RWPE1 (cell line): ENCODE measurements at regions not wholly inside any gene's neighbourhood (a gene's known extent, or its start where the extent isn't known, plus 50 kb on each side); places are given as distances from the start of the nearest gene placed in this dataset.

Source experiments
- CTCF ChIA-PET: fragments of 350-600 bp; sonication (Branson Sonifier 250); formaldehyde crosslinking; extraction: SDS; loops from one replicate; lab custom pipeline; 2021; lab: Yijun Ruan, JAX
- POLR2A ChIA-PET: fragments of 400-600 bp; formaldehyde crosslinking; extraction: SDS; loops from one replicate; lab custom pipeline; 2020; ENCODE audit warnings: antibody characterized with exemption; ENCODE audit not compliant: low non-redundant PET; lab: Yijun Ruan, JAX
- DNase-seq: peaks from one replicate; pipeline ENCODE4 v3.0.0; 2012; ENCODE audit warnings: low spot score
- H3K27ac ChIP-seq: fragments of 450-650 bp; 2 replicates; pipeline ENCODE4 v1.5.1; 2017
- TF ChIP-seq, protein P1 (sequence below): fragments of 450-650 bp; conservative IDR thresholded peaks from 2 replicates; pipeline ENCODE4 v1.5.1; 2017; ENCODE audit warnings: low read depth, mild to moderate bottlenecking

DNA sequence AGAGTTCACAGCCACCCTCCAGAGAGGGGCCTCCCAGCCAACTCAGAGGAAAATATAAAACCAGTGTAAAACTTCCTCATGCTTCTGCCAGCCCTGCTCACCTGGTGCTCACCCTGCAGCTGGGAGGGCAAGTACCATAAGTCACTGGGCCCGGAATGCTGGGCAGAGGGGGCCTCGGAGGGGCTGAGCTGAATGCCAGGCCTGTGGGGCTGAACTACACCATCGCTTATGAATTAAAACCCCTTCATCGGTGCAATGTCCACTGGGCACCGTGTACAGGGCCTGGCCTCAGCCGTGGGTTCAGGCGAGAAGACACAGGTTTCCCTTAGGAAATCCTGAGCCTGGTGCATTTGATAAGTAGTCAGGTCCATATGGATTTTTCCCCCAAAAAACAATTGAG lies 828.6 kb downstream of the TBC1D22A start:
- no peak overlapping the region for H3K27ac ChIP-seq
- DNase-seq: no peak
- ChIA-PET POLR2A (no interaction called here), CTCF (no interaction called here)
- TF ChIP-seq, protein P1, sequence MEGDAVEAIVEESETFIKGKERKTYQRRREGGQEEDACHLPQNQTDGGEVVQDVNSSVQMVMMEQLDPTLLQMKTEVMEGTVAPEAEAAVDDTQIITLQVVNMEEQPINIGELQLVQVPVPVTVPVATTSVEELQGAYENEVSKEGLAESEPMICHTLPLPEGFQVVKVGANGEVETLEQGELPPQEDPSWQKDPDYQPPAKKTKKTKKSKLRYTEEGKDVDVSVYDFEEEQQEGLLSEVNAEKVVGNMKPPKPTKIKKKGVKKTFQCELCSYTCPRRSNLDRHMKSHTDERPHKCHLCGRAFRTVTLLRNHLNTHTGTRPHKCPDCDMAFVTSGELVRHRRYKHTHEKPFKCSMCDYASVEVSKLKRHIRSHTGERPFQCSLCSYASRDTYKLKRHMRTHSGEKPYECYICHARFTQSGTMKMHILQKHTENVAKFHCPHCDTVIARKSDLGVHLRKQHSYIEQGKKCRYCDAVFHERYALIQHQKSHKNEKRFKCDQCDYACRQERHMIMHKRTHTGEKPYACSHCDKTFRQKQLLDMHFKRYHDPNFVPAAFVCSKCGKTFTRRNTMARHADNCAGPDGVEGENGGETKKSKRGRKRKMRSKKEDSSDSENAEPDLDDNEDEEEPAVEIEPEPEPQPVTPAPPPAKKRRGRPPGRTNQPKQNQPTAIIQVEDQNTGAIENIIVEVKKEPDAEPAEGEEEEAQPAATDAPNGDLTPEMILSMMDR: no peak

GRCh38 chr22:47589271-47590250 lies 827.1 kb downstream of the TBC1D22A start:
- POLR2A ChIA-PET: no interaction called here
- TF ChIP-seq, protein P1: no peak
- no peak for DNase-seq
- H3K27ac ChIP-seq: no peak overlapping the region
- CTCF ChIA-PET: no interaction called here

DNA sequence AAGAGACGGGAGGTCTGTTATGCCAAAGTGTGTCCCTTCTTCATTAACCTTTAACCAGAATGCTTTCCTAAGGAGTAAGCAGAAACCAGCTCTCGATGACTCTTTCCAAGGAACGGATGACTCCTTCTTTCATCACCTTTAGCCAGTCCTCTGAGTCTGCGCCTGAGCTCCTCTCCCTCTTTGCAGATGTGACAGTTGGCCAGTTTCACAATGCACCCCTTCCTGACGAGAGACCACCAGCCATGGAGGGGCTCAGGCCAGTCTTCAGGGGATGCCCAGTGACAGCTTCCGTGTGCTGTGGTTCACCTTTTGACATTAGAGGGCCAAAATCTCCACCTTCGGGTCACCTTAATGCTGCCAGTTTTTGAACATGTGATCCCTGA lies 826.1 kb downstream of the TBC1D22A start:
- ChIA-PET POLR2A (no interaction called here), CTCF (no interaction called here)
- TF ChIP-seq, protein P1: no peak
- no peak overlapping the region for H3K27ac ChIP-seq
- DNase-seq: no peak

DNA sequence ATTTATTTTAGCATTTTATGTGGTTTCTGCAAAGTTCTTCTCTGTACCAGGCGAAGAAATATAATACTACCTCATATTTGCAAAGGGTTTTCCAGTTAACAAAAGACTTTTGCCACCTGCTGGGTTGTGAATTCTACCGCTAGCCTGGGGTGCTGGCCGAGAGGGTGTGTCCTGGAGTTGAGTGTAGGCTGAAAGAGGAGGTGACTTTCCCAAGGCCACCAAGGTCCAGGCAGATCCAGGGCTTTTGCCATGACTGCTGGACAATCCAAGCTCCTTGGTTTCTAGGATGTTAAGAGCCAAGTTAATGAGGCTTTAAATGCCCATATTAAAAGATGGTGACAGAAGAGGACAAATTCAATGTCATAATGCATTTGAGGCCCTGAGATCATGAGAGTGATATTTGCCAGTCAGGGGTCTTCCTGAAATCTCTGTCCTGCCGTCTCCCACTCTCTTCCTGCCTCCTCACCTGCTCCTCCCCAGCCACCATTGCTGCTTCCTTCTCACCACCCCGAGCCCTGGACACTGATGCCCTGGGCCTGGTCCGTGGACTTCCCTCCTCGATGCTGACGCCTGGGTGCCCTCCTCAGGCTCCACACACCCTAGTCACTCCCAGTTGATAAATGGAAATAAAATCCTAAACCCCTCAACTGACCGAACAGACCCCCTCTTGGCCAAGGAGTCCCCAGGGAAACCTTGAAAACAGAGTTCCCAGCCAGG lies 825.6 kb downstream of the TBC1D22A start:
- TF ChIP-seq, protein P1: no peak
- CTCF ChIA-PET: no interaction called here
- no peak for DNase-seq
- no peak overlapping the region for H3K27ac ChIP-seq
- POLR2A ChIA-PET: no interaction called here

GRCh38 chr22:47587361-47587760 lies 824.9 kb downstream of the TBC1D22A start:
- TF ChIP-seq, protein P1: no peak
- no peak overlapping the region for H3K27ac ChIP-seq
- DNase-seq: no peak
- ChIA-PET CTCF (no interaction called here), POLR2A (no interaction called here)

DNA sequence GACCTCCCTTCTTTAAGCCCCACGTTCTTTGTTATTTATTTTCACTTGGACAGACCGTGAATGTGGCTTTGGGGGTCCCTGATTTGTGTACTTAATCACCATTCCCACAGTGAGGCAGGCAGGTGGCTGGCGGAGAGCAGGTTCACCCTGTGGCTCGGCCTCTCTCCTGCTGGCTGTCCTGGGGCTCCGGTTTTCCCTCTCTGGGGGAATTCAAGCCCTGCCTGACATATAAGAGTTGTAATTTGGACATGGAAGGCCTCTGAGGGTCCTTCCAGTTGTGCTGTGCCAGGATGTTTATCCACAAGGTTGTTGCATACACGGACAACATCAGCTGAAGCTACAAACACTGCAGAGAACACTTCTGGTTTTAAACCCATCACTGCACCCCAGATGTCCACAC lies 824.5 kb downstream of the TBC1D22A start:
- ChIA-PET CTCF (no interaction called here), POLR2A (no interaction called here)
- TF ChIP-seq, protein P1: no peak
- H3K27ac ChIP-seq: no peak overlapping the region
- no peak for DNase-seq
